ENCODE measurements at regions not wholly inside any gene's neighbourhood (a gene's known extent, or its start where the extent isn't known, plus 50 kb on each side); places are given as distances from the start of the nearest gene placed in this dataset.
"Not testable (repeated sequence)": the region's sequence is repeated elsewhere in the genome, so short reads cannot be mapped to it uniquely, and the experiment has no call there.

- CTCF ChIA-PET, result no interaction called here
- DNase-seq, result no peak
- Mint-ChIP-seq H3K27ac (no peak overlapping the region), H3K9me3 (no peaks in the 10 kb centered on the region), H3K4me3 (no peak overlapping the region), H3K27me3 (peaks cover 2% of the 10 kb centered on the region), H3K36me3 (ENCODE audit: low read depth) (no peaks in the 10 kb centered on the region), H3K4me1 (no peaks in the 10 kb centered on the region)
- POLR2A ChIA-PET, result no interaction called here
Observed at GRCh38 chr16:79834720-79835119, 234.2 kb upstream of the MAF start.

GRCh38 chr16:79834003-79834402 is 233.5 kb upstream of the MAF start:
- H3K9me3 Mint-ChIP-seq; H3K4me1 Mint-ChIP-seq; H3K36me3 Mint-ChIP-seq (ENCODE audit: low read depth); H3K27me3 Mint-ChIP-seq; CTCF ChIA-PET; H3K4me3 Mint-ChIP-seq; DNase-seq; POLR2A ChIA-PET; H3K27ac Mint-ChIP-seq: not testable (repeated sequence)

- DNase-seq, result no peak
- Mint-ChIP-seq H3K9me3 (no peaks in the 10 kb centered on the region), H3K36me3 (ENCODE audit: low read depth) (no peaks in the 10 kb centered on the region), H3K4me3 (no peak overlapping the region), H3K4me1 (no peaks in the 10 kb centered on the region), H3K27me3 (peaks cover 2% of the 10 kb centered on the region), H3K27ac (no peak overlapping the region)
- POLR2A ChIA-PET, result no interaction called here
- CTCF ChIA-PET, result no interaction called here
Observed at GRCh38 chr16:79833559-79833958, 233.0 kb upstream of the MAF start.

- Mint-ChIP-seq H3K4me3 (no peak overlapping the region), H3K9me3 (no peaks in the 10 kb centered on the region), H3K27ac (no peak overlapping the region), H3K36me3 (ENCODE audit: low read depth) (no peaks in the 10 kb centered on the region), H3K27me3 (peaks cover 3% of the 10 kb centered on the region), H3K4me1 (no peaks in the 10 kb centered on the region)
- no peak for DNase-seq
- POLR2A ChIA-PET, result no interaction called here
- CTCF ChIA-PET, result no interaction called here
Observed at GRCh38 chr16:79826732-79827475, 226.4 kb upstream of the MAF start.

GRCh38 chr16:79825002-79825401 is 224.5 kb upstream of the MAF start:
- H3K27ac Mint-ChIP-seq, result no peak overlapping the region
- no peaks in the 10 kb centered on the region for H3K9me3 Mint-ChIP-seq
- ChIA-PET CTCF (no interaction called here), POLR2A (no interaction called here)
- H3K4me1 Mint-ChIP-seq, result no peaks in the 10 kb centered on the region
- no peak overlapping the region for H3K4me3 Mint-ChIP-seq
- DNase-seq, result no peak
- H3K27me3 Mint-ChIP-seq, result peaks cover 3% of the 10 kb centered on the region
- no peaks in the 10 kb centered on the region for H3K36me3 Mint-ChIP-seq (ENCODE audit: low read depth)

GRCh38 chr16:79823639-79824038 is 223.1 kb upstream of the MAF start:
- peaks cover 3% of the 10 kb centered on the region for H3K27me3 Mint-ChIP-seq
- no peaks in the 10 kb centered on the region for H3K36me3 Mint-ChIP-seq (ENCODE audit: low read depth)
- no peak for DNase-seq
- H3K9me3 Mint-ChIP-seq, result no peaks in the 10 kb centered on the region
- no peak overlapping the region for H3K27ac Mint-ChIP-seq
- no peak overlapping the region for H3K4me3 Mint-ChIP-seq
- POLR2A ChIA-PET, result no interaction called here
- H3K4me1 Mint-ChIP-seq, result no peaks in the 10 kb centered on the region
- CTCF ChIA-PET, result no interaction called here

- CTCF ChIA-PET, result no interaction called here
- POLR2A ChIA-PET, result no interaction called here
- no peaks in the 10 kb centered on the region for H3K9me3 Mint-ChIP-seq
- no peaks in the 10 kb centered on the region for H3K4me1 Mint-ChIP-seq
- H3K4me3 Mint-ChIP-seq, result no peak overlapping the region
- no peaks in the 10 kb centered on the region for H3K36me3 Mint-ChIP-seq (ENCODE audit: low read depth)
- no peak for DNase-seq
- no peak overlapping the region for H3K27ac Mint-ChIP-seq
- peaks cover 3% of the 10 kb centered on the region for H3K27me3 Mint-ChIP-seq
Observed at GRCh38 chr16:79821911-79822310, 221.4 kb upstream of the MAF start.

- H3K36me3 Mint-ChIP-seq (ENCODE audit: low read depth), result no peaks in the 10 kb centered on the region
- no peaks in the 10 kb centered on the region for H3K9me3 Mint-ChIP-seq
- ChIA-PET CTCF (no interaction called here), POLR2A (no interaction called here)
- H3K27me3 Mint-ChIP-seq, result peaks cover 9% of the 10 kb centered on the region
- no peak overlapping the region for H3K4me3 Mint-ChIP-seq
- H3K4me1 Mint-ChIP-seq, result no peaks in the 10 kb centered on the region
- no peak for DNase-seq
- no peak overlapping the region for H3K27ac Mint-ChIP-seq
Observed at GRCh38 chr16:79816081-79816497, 215.6 kb upstream of the MAF start.

GRCh38 chr16:79815049-79815448 is 214.5 kb upstream of the MAF start:
- H3K4me3 Mint-ChIP-seq, result no peak overlapping the region
- no peaks in the 10 kb centered on the region for H3K4me1 Mint-ChIP-seq
- no peak for DNase-seq
- POLR2A ChIA-PET, result no interaction called here
- peaks cover 9% of the 10 kb centered on the region for H3K27me3 Mint-ChIP-seq
- H3K36me3 Mint-ChIP-seq (ENCODE audit: low read depth), result no peaks in the 10 kb centered on the region
- CTCF ChIA-PET, result no interaction called here
- no peak overlapping the region for H3K27ac Mint-ChIP-seq
- no peaks in the 10 kb centered on the region for H3K9me3 Mint-ChIP-seq

GRCh38 chr16:79814124-79814523 is 213.6 kb upstream of the MAF start:
- no peaks in the 10 kb centered on the region for H3K36me3 Mint-ChIP-seq (ENCODE audit: low read depth)
- no peaks in the 10 kb centered on the region for H3K4me1 Mint-ChIP-seq
- ChIA-PET POLR2A (no interaction called here), CTCF (interaction anchor here (0.6 kb wide), 1 partner anchor 888 kb away, joined by 3 read pairs; no protein-coding TSS in a partner anchor)
- H3K27me3 Mint-ChIP-seq, result peaks cover 9% of the 10 kb centered on the region
- no peak overlapping the region for H3K4me3 Mint-ChIP-seq
- no peak for DNase-seq
- H3K9me3 Mint-ChIP-seq, result no peaks in the 10 kb centered on the region
- H3K27ac Mint-ChIP-seq, result no peak overlapping the region

- POLR2A ChIA-PET, result no interaction called here
- Mint-ChIP-seq H3K36me3 (ENCODE audit: low read depth) (no peaks in the 10 kb centered on the region), H3K27me3 (peaks cover 9% of the 10 kb centered on the region), H3K27ac (no peak overlapping the region), H3K9me3 (no peaks in the 10 kb centered on the region), H3K4me3 (no peak overlapping the region), H3K4me1 (no peaks in the 10 kb centered on the region)
- CTCF ChIA-PET, result no interaction called here
- no peak for DNase-seq
Observed at GRCh38 chr16:79811541-79811940, 211.0 kb upstream of the MAF start.

- H3K4me3 Mint-ChIP-seq, result no peak overlapping the region
- ChIA-PET POLR2A (no interaction called here), CTCF (no interaction called here)
- H3K27ac Mint-ChIP-seq, result no peak overlapping the region
- H3K27me3 Mint-ChIP-seq, result peaks cover 8% of the 10 kb centered on the region
- no peaks in the 10 kb centered on the region for H3K36me3 Mint-ChIP-seq (ENCODE audit: low read depth)
- H3K4me1 Mint-ChIP-seq, result no peaks in the 10 kb centered on the region
- H3K9me3 Mint-ChIP-seq, result no peaks in the 10 kb centered on the region
- no peak for DNase-seq
Observed at GRCh38 chr16:79810449-79811189, 210.1 kb upstream of the MAF start.

GRCh38 chr16:79809376-79809775 is 208.8 kb upstream of the MAF start:
- CTCF ChIA-PET, result no interaction called here
- H3K27me3 Mint-ChIP-seq, result peaks cover 7% of the 10 kb centered on the region
- H3K4me3 Mint-ChIP-seq, result no peak overlapping the region
- H3K9me3 Mint-ChIP-seq, result no peaks in the 10 kb centered on the region
- DNase-seq, result no peak
- POLR2A ChIA-PET, result no interaction called here
- no peaks in the 10 kb centered on the region for H3K4me1 Mint-ChIP-seq
- H3K36me3 Mint-ChIP-seq (ENCODE audit: low read depth), result no peaks in the 10 kb centered on the region
- no peak overlapping the region for H3K27ac Mint-ChIP-seq

- Mint-ChIP-seq H3K36me3 (ENCODE audit: low read depth) (no peaks in the 10 kb centered on the region), H3K9me3 (no peaks in the 10 kb centered on the region), H3K27me3 (peaks cover 5% of the 10 kb centered on the region), H3K4me3 (no peak overlapping the region), H3K27ac (no peak overlapping the region), H3K4me1 (no peaks in the 10 kb centered on the region)
- CTCF ChIA-PET, result no interaction called here
- POLR2A ChIA-PET, result no interaction called here
- no peak for DNase-seq
Observed at GRCh38 chr16:79808731-79809130, 208.2 kb upstream of the MAF start.
